Peyer's patch (tissue), 4 donors: ENCODE measurements at regions not wholly inside any gene's neighbourhood (a gene's known extent, or its start where the extent isn't known, plus 50 kb on each side); places are given as distances from the start of the nearest gene placed in this dataset.

Experiments
- POLR2A ChIP-seq, 2 donors: fragments of 450-650 bp; IDR thresholded peaks; one replicate each; pipeline ENCODE4 v1.5.1; 2017; ENCODE audit warnings: antibody characterized with exemption in 2 of 2, mild to moderate bottlenecking in 2 of 2, moderate library complexity in 2 of 2
- TF ChIP-seq, protein P1 (sequence below), 6 experiments: fragments of 450-650 bp in 4 of 6; fragments of 200-600 bp in 2 of 6; sonication (generic) in 1 of 6; IDR thresholded peaks; one replicate each; pipeline ENCODE4 v1.5.1; 2017 to 2019; ENCODE audit warnings: antibody characterized with exemption in 6 of 6, mild to moderate bottlenecking in 3 of 6, moderate library complexity in 1 of 6

DNA sequence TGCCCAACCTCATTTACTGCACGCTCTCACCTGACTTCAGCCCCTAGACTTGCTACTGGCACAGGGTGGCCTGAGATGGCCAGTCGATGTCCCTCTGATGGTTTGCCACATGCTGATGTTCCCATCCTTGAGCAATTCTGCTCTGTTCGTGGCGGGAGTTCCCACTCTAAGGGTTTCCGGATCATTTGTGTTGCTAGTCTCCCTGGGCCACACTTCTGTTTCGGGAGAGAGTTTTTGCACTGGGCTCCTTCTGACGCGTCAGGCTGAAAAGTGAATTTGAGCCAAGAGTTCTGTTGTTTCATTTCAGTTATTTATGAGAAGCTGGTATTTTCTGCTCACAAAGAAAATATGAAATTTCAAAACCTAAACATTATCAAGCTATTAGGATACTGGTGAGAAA lies 597.7 kb downstream of the BNC2 start:
- TF ChIP-seq, protein P1, sequence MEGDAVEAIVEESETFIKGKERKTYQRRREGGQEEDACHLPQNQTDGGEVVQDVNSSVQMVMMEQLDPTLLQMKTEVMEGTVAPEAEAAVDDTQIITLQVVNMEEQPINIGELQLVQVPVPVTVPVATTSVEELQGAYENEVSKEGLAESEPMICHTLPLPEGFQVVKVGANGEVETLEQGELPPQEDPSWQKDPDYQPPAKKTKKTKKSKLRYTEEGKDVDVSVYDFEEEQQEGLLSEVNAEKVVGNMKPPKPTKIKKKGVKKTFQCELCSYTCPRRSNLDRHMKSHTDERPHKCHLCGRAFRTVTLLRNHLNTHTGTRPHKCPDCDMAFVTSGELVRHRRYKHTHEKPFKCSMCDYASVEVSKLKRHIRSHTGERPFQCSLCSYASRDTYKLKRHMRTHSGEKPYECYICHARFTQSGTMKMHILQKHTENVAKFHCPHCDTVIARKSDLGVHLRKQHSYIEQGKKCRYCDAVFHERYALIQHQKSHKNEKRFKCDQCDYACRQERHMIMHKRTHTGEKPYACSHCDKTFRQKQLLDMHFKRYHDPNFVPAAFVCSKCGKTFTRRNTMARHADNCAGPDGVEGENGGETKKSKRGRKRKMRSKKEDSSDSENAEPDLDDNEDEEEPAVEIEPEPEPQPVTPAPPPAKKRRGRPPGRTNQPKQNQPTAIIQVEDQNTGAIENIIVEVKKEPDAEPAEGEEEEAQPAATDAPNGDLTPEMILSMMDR (IDR thresholded peaks at IDR 0.05), result no peak
- no peak for TF ChIP-seq POLR2A (IDR thresholded peaks at IDR 0.05)
